CD4-positive, alpha-beta T cell (primary cell): ENCODE measurements at regions not wholly inside any gene's neighbourhood (a gene's known extent, or its start where the extent isn't known, plus 50 kb on each side); places are given as distances from the start of the nearest gene placed in this dataset.

ENCODE experiments used
- ATAC-seq: fragments of 200-7000 bp; cut with Tn5 transposase; one replicate; pipeline ENCODE4 v1.10.0; 2022; ENCODE audit warnings: mild to moderate bottlenecking; ENCODE audit not compliant: poor library complexity
- CTCF ChIA-PET: fragments of 350-600 bp; sonication (Branson Sonifier 250); formaldehyde crosslinking; loops from one replicate; lab custom pipeline; 2021; ENCODE audit warnings: antibody characterized with exemption, inconsistent platforms; lab: Charles Lee
- POLR2A ChIA-PET: fragments of 350-600 bp; sonication (Branson Sonifier 250); formaldehyde crosslinking; loops from one replicate; lab custom pipeline; 2021; ENCODE audit warnings: antibody characterized with exemption, inconsistent platforms; lab: Charles Lee
- DNase-seq, 14 experiments: peaks; one replicate each; pipeline ENCODE4 v3.0.0-alpha.2; 2013 to 2020; ENCODE audit warnings: mixed read lengths in 2 of 14
- H3K27ac ChIP-seq, 2 donors: one replicate each; pipeline versions ENCODE4 v1.5.1 to v1.7.0; 2013; ENCODE audit warnings: low read length in 2 of 2, low read depth in 1 of 2, mild to moderate bottlenecking in 1 of 2
- H3K27me3 ChIP-seq, 2 experiments: 1 replicate in 1 of 2; 2 replicates in 1 of 2; pipeline versions ENCODE4 v1.6.1 to v1.7.0; 2013; ENCODE audit warnings: low read length in 2 of 2, control low read depth in 1 of 2, mild to moderate bottlenecking in 1 of 2, moderate library complexity in 1 of 2; ENCODE audit not compliant: insufficient read depth in 2 of 2, control insufficient read depth in 1 of 2
- H3K36me3 ChIP-seq: one replicate; pipeline ENCODE4 v1.6.1; 2013; ENCODE audit warnings: low read length, control low read depth; ENCODE audit not compliant: insufficient read depth
- H3K4me1 ChIP-seq: one replicate; pipeline ENCODE4 v1.6.1; 2013; ENCODE audit warnings: low read length, control low read depth; ENCODE audit not compliant: insufficient read depth
- H3K4me3 ChIP-seq: one replicate; pipeline ENCODE4 v1.5.1; 2013; ENCODE audit warnings: mild to moderate bottlenecking, low read length, moderate library complexity
- H3K9me3 ChIP-seq, 2 experiments: 1 replicate in 1 of 2; 2 replicates in 1 of 2; pipeline versions ENCODE4 v1.6.1 to v1.7.0; 2013; ENCODE audit warnings: low read length in 2 of 2, mild to moderate bottlenecking in 2 of 2, control low read depth in 1 of 2, moderate library complexity in 1 of 2; ENCODE audit not compliant: control insufficient read depth in 1 of 2, insufficient read depth in 1 of 2
- H3K27ac Mint-ChIP-seq: one replicate; pipeline ENCODE4 v1.8.0; 2020; ENCODE audit warnings: mixed read lengths
- H3K27me3 Mint-ChIP-seq: one replicate; pipeline ENCODE4 v1.8.0; 2021; ENCODE audit warnings: mixed read lengths
- H3K36me3 Mint-ChIP-seq: one replicate; pipeline ENCODE4 v1.8.0; 2021; ENCODE audit warnings: low read depth, mixed read lengths
- H3K4me1 Mint-ChIP-seq: one replicate; pipeline ENCODE4 v1.8.0; 2021; ENCODE audit warnings: low read depth, mixed read lengths
- H3K4me3 Mint-ChIP-seq: one replicate; pipeline ENCODE4 v1.8.0; 2020; ENCODE audit warnings: mild to moderate bottlenecking, mixed read lengths
- H3K9me3 Mint-ChIP-seq: one replicate; pipeline ENCODE4 v1.8.0; 2020; ENCODE audit warnings: mixed read lengths
- CTCF ChIP-seq: fragments of 200-600 bp; IDR thresholded peaks from one replicate; pipeline ENCODE4 v1.8.0; 2022; ENCODE audit warnings: antibody characterized with exemption, mild to moderate bottlenecking
- intact Hi-C, 2 experiments: fragments of 100-400 bp; cut with DNase I in 1 of 2; cut with micrococcal nuclease in 1 of 2; formaldehyde crosslinking; loops; one replicate each; pipeline versions ENCODE4 v1.15.1 to v1.9.0; 2023 to 2025; cut with DNase I, micrococcal nuclease

GRCh38 chr10:29746080-29746797, 111.5 kb upstream of the SVIL start:
- Mint-ChIP-seq H3K36me3 (no peaks in the 10 kb centered on the region), H3K9me3 (no peaks in the 10 kb centered on the region), H3K4me3 (no peak overlapping the region), H3K27ac (no peak overlapping the region), H3K27me3 (peaks cover 15% of the 10 kb centered on the region), H3K4me1 (no peaks in the 10 kb centered on the region)
- CTCF ChIA-PET: no interaction called here
- intact Hi-C loops: no loop called here
- Histone ChIP-seq H3K9me3 (no peaks in the 10 kb centered on the region), H3K4me3 (no peak overlapping the region), H3K36me3 (no peaks in the 10 kb centered on the region), H3K27ac (no peak overlapping the region), H3K27me3 (peaks cover 0 to 5% of the 10 kb centered on the region in 2 experiments), H3K4me1 (no peaks in the 10 kb centered on the region)
- TF ChIP-seq CTCF: no peak
- DNase-seq: no peak
- no peak for ATAC-seq
- POLR2A ChIA-PET: interaction anchor here (0.7 kb wide), 1 partner anchor 156 kb away, joined by 4 read pairs; no protein-coding TSS in a partner anchor

- Mint-ChIP-seq H3K27ac (no peak overlapping the region), H3K9me3 (no peaks in the 10 kb centered on the region), H3K4me3 (no peak overlapping the region), H3K4me1 (no peaks in the 10 kb centered on the region), H3K36me3 (no peaks in the 10 kb centered on the region), H3K27me3 (peaks cover 5% of the 10 kb centered on the region)
- Histone ChIP-seq H3K27me3 (no peaks in the 10 kb centered on the region), H3K4me3 (no peak overlapping the region), H3K27ac (no peak overlapping the region), H3K36me3 (no peaks in the 10 kb centered on the region), H3K9me3 (no peaks in the 10 kb centered on the region), H3K4me1 (peaks cover 9% of the 10 kb centered on the region)
- ChIA-PET CTCF (no interaction called here), POLR2A (interaction anchor here (0.8 kb wide), 1 partner anchor 11 kb away, joined by 6 read pairs; no protein-coding TSS in a partner anchor)
- no peak for DNase-seq
- no peak for ATAC-seq
- intact Hi-C loops: no loop called here
- no peak for TF ChIP-seq CTCF
Measured at GRCh38 chr10:29740981-29741545, 106.3 kb upstream of the SVIL start.

- H3K4me3 Mint-ChIP-seq: peak overlapping the region; percentile 45
- H3K27me3 Mint-ChIP-seq: no peaks in the 10 kb centered on the region
- Histone ChIP-seq H3K27ac (no peak overlapping the region), H3K9me3 (no peaks in the 10 kb centered on the region), H3K36me3 (no peaks in the 10 kb centered on the region), H3K4me3 (no peak overlapping the region), H3K27me3 (no peaks in the 10 kb centered on the region), H3K4me1 (peaks cover 29% of the 10 kb centered on the region)
- intact Hi-C loops: loop anchor here in 1 of 2 experiments (5.0 to 10.0 kb wide), 3 partner anchors 81 to 1204 kb away; partner anchors contain the start of gene WAC
- POLR2A ChIA-PET: no interaction called here
- H3K4me1 Mint-ChIP-seq: peaks cover 17% of the 10 kb centered on the region
- no peak overlapping the region for H3K27ac Mint-ChIP-seq
- no peaks in the 10 kb centered on the region for H3K9me3 Mint-ChIP-seq
- no peak for TF ChIP-seq CTCF
- peaks cover 5% of the 10 kb centered on the region for H3K36me3 Mint-ChIP-seq
- DNase-seq (no peak), ATAC-seq (no peak)
- CTCF ChIA-PET: interaction anchor here (0.6 kb wide), 2 partner anchors 92 to 148 kb away, joined by 3 to 4 read pairs; no protein-coding TSS in a partner anchor
Measured at GRCh38 chr10:29738341-29738740, 103.6 kb upstream of the SVIL start.
